Activated CD8-positive, alpha-beta T cell treated with anti-CD3 and anti-CD28 coated beads for 36 hours (primary cell): ENCODE measurements at regions not wholly inside any gene's neighbourhood (a gene's known extent, or its start where the extent isn't known, plus 50 kb on each side); places are given as distances from the start of the nearest gene placed in this dataset.

Experiments
- ATAC-seq: fragments of 200-7000 bp; cut with Tn5 transposase; one replicate; pipeline ENCODE4 v1.10.0; 2021; ENCODE audit warnings: mild to moderate bottlenecking, moderate library complexity
- CTCF ChIA-PET: fragments of 350-600 bp; sonication (Branson Sonifier 250); formaldehyde crosslinking; loops from one replicate; lab custom pipeline; 2021; ENCODE audit warnings: antibody characterized with exemption; lab: Charles Lee
- POLR2A ChIA-PET: fragments of 350-600 bp; sonication (Branson Sonifier 250); formaldehyde crosslinking; loops from one replicate; lab custom pipeline; 2021; ENCODE audit warnings: antibody characterized with exemption; lab: Charles Lee
- DNase-seq: peaks from one replicate; pipeline ENCODE4 v3.0.0-alpha.2; 2020
- H3K27ac Mint-ChIP-seq: one replicate; pipeline ENCODE4 v1.8.0; 2021; ENCODE audit warnings: mild to moderate bottlenecking, mixed read lengths
- H3K27me3 Mint-ChIP-seq: one replicate; pipeline ENCODE4 v1.8.0; 2021; ENCODE audit warnings: mixed read lengths
- H3K36me3 Mint-ChIP-seq: one replicate; pipeline ENCODE4 v1.8.0; 2021; ENCODE audit warnings: low read depth, mixed read lengths
- H3K4me1 Mint-ChIP-seq: one replicate; pipeline ENCODE4 v1.8.0; 2021; ENCODE audit warnings: low read depth, mixed read lengths
- H3K4me3 Mint-ChIP-seq: one replicate; pipeline ENCODE4 v1.8.0; 2021; ENCODE audit warnings: mild to moderate bottlenecking, moderate library complexity, mixed read lengths
- H3K9me3 Mint-ChIP-seq: one replicate; pipeline ENCODE4 v1.8.0; 2021; ENCODE audit warnings: mixed read lengths
- intact Hi-C: fragments of 100-400 bp; cut with micrococcal nuclease; formaldehyde crosslinking; loops from one replicate; pipeline ENCODE4 v1.10.0; 2022
- TF ChIP-seq, protein P1 (sequence below): fragments of 200-600 bp; IDR thresholded peaks from one replicate; pipeline ENCODE4 v1.8.0; 2022; ENCODE audit warnings: antibody characterized with exemption, mild to moderate bottlenecking

DNA sequence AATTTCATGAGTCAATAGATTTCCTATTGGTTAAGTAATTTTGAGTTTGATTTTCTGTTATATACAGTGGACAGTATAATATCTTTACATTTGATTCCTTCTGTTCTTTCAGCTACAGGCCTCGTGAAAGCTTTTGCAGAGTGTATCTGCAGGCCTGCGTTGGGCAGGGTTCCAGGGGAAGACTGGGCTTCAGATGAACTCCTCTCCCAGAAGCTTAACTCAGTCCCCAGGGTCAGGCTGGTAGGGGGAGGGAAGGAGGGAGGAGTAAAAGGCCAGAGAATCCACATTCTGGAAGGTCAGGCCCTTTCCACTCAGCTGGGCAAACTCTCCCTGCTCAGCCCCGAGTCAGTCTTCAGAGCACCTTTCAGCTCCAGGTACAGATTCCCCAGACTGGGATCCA lies 100.4 kb upstream of the NECTIN1 start:
- TF ChIP-seq, protein P1, sequence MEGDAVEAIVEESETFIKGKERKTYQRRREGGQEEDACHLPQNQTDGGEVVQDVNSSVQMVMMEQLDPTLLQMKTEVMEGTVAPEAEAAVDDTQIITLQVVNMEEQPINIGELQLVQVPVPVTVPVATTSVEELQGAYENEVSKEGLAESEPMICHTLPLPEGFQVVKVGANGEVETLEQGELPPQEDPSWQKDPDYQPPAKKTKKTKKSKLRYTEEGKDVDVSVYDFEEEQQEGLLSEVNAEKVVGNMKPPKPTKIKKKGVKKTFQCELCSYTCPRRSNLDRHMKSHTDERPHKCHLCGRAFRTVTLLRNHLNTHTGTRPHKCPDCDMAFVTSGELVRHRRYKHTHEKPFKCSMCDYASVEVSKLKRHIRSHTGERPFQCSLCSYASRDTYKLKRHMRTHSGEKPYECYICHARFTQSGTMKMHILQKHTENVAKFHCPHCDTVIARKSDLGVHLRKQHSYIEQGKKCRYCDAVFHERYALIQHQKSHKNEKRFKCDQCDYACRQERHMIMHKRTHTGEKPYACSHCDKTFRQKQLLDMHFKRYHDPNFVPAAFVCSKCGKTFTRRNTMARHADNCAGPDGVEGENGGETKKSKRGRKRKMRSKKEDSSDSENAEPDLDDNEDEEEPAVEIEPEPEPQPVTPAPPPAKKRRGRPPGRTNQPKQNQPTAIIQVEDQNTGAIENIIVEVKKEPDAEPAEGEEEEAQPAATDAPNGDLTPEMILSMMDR, result no peak
- POLR2A ChIA-PET, result no interaction called here
- ATAC-seq, result no peak
- Mint-ChIP-seq H3K9me3 (peaks cover 5% of the 10 kb centered on the region), H3K27ac (no peak overlapping the region), H3K36me3 (no peaks in the 10 kb centered on the region), H3K4me1 (no peaks in the 10 kb centered on the region), H3K27me3 (peaks cover 38% of the 10 kb centered on the region), H3K4me3 (no peak overlapping the region)
- DNase-seq, result no peak
- intact Hi-C loops, result no loop called here
- CTCF ChIA-PET, result no interaction called here

DNA sequence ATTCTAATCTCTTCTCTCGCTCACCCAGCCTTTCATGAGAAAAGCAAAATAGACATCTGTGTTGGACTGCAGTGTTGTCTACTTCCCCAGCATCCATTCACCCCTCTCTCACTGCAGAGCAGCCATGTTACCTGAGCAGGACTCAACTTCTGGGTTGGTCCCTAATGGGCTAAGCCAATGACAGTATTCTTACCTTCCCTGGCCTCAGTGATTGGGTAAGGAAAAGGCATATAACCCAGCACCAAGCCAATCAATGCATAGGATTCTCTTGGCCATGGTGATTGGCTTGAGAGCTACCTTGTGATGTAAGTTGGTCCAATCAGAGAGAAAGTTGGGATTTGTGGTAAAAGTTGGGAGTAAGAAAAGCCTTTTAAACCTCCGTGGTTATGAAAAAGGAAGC lies 99.8 kb upstream of the NECTIN1 start:
- TF ChIP-seq, protein P1, result no peak
- Mint-ChIP-seq H3K4me1 (no peaks in the 10 kb centered on the region), H3K27ac (no peak overlapping the region), H3K4me3 (no peak overlapping the region), H3K36me3 (no peaks in the 10 kb centered on the region), H3K27me3 (peaks cover 36% of the 10 kb centered on the region), H3K9me3 (peaks cover 5% of the 10 kb centered on the region)
- POLR2A ChIA-PET, result no interaction called here
- no peak for DNase-seq
- intact Hi-C loops, result no loop called here
- CTCF ChIA-PET, result no interaction called here
- no peak for ATAC-seq

DNA sequence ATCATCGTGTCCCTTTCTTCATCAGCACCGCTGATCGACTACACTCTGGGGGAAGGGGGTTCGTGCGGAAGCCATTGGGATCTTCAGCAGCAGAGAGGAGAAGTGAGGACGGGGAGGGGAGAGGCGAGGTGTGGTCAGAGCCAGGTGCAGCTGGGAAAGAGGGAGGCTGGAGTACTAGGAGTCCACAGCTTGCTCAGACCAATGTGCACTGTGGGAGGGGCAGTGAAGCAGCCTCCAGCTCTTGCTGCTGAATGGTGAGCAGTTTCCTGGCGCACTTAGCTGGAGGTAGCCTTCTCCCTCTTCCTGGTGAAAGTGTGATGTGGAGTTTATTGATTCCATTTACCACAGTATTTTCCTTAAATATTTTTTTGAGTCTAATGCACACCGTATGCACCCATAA lies 99.0 kb upstream of the NECTIN1 start:
- H3K27me3 Mint-ChIP-seq, result peaks cover 33% of the 10 kb centered on the region
- ChIA-PET POLR2A (no interaction called here), CTCF (no interaction called here)
- H3K36me3 Mint-ChIP-seq, result no peaks in the 10 kb centered on the region
- no peak overlapping the region for H3K4me3 Mint-ChIP-seq
- intact Hi-C loops, result no loop called here
- no peak overlapping the region for H3K27ac Mint-ChIP-seq
- TF ChIP-seq, protein P1, result no peak
- DNase-seq (no peak), ATAC-seq (no peak)
- H3K9me3 Mint-ChIP-seq, result peaks cover 5% of the 10 kb centered on the region
- H3K4me1 Mint-ChIP-seq, result no peaks in the 10 kb centered on the region

DNA sequence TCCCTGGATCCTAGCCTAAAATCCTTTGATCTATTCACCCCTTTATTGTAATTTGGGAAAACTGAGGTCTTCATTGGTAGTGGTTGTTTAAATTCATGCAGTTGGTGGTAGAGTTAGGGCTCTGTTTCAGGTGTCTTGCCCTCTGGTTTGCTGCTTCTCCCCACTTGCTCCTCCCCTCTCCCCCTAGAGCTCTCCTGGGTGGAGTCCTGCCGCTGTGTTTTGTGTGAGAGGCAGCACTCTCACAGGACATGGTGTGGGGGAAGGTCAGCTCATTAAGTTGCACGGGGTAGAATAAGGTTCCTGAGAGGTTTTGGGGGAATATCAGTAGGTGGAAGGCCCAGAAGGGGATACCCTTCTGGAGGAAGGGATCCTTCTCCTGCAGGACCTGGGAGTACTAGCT lies 98.1 kb upstream of the NECTIN1 start:
- H3K36me3 Mint-ChIP-seq, result no peaks in the 10 kb centered on the region
- no peak overlapping the region for H3K27ac Mint-ChIP-seq
- H3K4me1 Mint-ChIP-seq, result no peaks in the 10 kb centered on the region
- H3K27me3 Mint-ChIP-seq, result peaks cover 27% of the 10 kb centered on the region
- H3K9me3 Mint-ChIP-seq, result peaks cover 5% of the 10 kb centered on the region
- ATAC-seq (no peak), DNase-seq (no peak)
- intact Hi-C loops, result no loop called here
- no peak overlapping the region for H3K4me3 Mint-ChIP-seq
- TF ChIP-seq, protein P1, result no peak
- ChIA-PET CTCF (no interaction called here), POLR2A (no interaction called here)

DNA sequence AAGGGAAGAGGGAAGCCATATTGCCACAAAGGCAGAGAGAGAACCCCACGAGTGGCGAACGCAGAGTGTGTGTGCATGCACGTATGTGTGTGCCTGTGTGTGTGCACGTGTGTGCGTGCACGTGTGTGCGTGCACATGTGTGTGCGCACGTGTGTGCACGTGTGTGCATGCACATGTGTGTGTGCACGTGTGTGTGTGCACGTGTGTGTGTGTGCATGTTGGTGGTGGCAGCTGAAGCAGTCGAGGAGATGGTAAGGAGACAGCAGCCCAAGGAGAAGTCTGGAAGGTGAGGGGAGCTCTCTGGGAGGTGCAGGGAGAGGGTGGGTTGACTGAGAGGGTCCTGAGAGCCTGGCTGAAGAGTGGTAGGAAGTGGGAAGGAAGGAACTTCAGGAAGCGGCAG lies 94.1 kb upstream of the NECTIN1 start:
- no peaks in the 10 kb centered on the region for H3K36me3 Mint-ChIP-seq
- peaks cover 11% of the 10 kb centered on the region for H3K27me3 Mint-ChIP-seq
- CTCF ChIA-PET, result no interaction called here
- peaks cover 5% of the 10 kb centered on the region for H3K9me3 Mint-ChIP-seq
- TF ChIP-seq, protein P1, result no peak
- intact Hi-C loops, result no loop called here
- no peak overlapping the region for H3K27ac Mint-ChIP-seq
- no peak for DNase-seq
- H3K4me3 Mint-ChIP-seq, result no peak overlapping the region
- no peak for ATAC-seq
- POLR2A ChIA-PET, result no interaction called here
- H3K4me1 Mint-ChIP-seq, result no peaks in the 10 kb centered on the region
